Gastrocnemius medialis (tissue), 4 donors: ENCODE measurements at regions not wholly inside any gene's neighbourhood (a gene's known extent, or its start where the extent isn't known, plus 50 kb on each side); places are given as distances from the start of the nearest gene placed in this dataset.

ENCODE experiments used
- CTCF ChIP-seq, 5 experiments: fragments of 450-650 bp in 3 of 5; fragments of 200-600 bp in 2 of 5; sonication (generic) in 2 of 5; IDR thresholded peaks in 4 of 5; conservative IDR thresholded peaks in 1 of 5; 1 replicate in 4 of 5; 2 replicates in 1 of 5; pipeline ENCODE4 v1.5.1; 2016 to 2019; ENCODE audit warnings: antibody characterized with exemption in 5 of 5, mild to moderate bottlenecking in 3 of 5, moderate library complexity in 3 of 5
- POLR2A ChIP-seq, 2 donors: fragments of 450-650 bp; IDR thresholded peaks; one replicate each; pipeline ENCODE4 v1.6.1; 2017; ENCODE audit warnings: antibody characterized with exemption in 2 of 2, mild to moderate bottlenecking in 2 of 2, moderate library complexity in 2 of 2

- TF ChIP-seq CTCF (IDR thresholded peaks at IDR 0.05 in 4 of 5, conservative IDR thresholded peaks at IDR 0.05 in 1 of 5), result no peak
- no peak for TF ChIP-seq POLR2A (IDR thresholded peaks at IDR 0.05)
Observed at GRCh38 chr13:53105890-53106289, 77.3 kb downstream of the OLFM4 start.
